ENCODE measurements at regions not wholly inside any gene's neighbourhood (a gene's known extent, or its start where the extent isn't known, plus 50 kb on each side); places are given as distances from the start of the nearest gene placed in this dataset.

GRCh38 chr10:31586723-31587638 lies 268.0 kb downstream of the ZEB1 start:
- no peak overlapping the region for H3K4me3 ChIP-seq (ENCODE audit: low read depth, low read length)

DNA sequence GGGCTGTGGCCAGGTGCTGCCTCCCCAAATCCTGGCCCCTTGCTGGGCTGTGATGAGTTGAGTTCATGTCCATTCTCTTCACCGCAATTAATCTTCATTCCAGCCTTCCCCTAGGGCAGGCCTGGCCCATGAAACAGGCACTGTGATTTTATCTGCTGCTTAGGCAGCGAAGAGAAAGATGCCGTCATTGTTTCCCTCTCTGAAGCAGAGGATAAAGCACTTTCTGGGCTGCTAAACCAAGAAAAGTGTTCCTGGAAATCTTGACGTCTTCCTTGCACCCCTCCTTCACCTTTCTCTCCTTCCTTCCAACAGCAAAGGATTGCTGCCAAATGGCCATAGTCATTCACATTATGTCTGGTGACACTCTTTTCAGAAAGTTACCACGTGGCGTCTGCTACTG lies 265.9 kb downstream of the ZEB1 start:
- H3K4me3 ChIP-seq (ENCODE audit: low read depth, low read length) = no peak overlapping the region

DNA sequence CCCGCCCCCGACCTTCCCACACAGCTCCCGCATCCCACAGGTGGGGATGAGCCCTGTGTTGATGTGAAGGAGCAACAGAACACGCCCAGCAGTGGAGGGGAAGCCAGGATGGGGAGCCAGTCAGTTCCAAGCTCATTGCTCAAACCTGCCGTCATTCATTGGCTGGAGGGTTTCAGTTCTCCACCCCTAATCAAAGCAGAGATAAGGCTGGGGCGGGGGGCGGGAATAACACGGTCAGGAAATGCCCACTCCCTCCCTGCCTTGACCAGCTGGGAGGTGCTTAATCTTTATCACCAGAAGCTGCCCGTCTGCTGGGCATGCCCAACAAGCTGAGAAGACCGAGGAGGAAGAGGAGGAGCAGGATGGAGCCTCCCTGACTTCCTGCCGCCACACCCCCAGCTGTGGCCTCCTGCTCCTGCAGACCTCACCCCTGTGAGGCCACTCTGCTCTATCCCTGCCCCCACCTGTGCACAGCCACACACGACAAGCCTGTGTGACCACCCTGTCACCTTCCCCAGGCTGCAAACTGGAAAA lies 265.1 kb downstream of the ZEB1 start:
- H3K4me3 ChIP-seq (ENCODE audit: low read depth, low read length) = no peak overlapping the region

GRCh38 chr10:31583293-31583692 lies 264.3 kb downstream of the ZEB1 start:
- no peak overlapping the region for H3K4me3 ChIP-seq (ENCODE audit: low read depth, low read length)

DNA sequence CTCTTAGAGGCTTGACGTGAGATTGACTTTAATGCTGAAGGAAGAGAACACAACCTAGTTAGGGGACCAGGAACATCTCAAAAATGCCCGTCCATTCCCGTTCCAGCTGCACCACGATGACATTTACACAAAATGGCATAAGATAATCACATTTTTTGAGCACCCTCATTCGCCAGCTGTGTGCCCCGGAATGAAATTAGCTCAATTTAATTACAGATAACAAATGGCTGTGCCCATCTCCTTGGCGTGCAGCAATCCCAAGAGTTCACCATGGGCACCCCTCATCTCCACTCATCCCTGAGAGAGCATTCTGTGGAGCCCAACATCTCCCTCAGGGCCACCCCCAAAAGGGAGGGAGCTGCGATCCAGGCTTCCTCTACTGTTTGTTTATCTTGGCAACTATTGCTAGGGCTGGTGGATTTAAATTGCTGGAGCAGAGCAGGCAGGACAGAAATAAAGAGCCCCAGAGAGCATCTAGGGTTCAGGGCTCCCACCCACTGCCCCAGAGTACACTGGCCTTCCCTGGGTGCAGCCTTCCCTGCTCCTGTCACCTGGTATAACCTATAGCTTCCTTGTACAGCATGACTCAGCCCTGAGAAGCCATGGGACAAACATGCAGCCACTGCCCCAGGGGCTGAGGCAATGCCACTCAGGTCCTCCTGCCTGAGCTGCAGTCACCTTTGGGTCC lies 263.5 kb downstream of the ZEB1 start:
- no peak overlapping the region for H3K4me3 ChIP-seq (ENCODE audit: low read depth, low read length)

GRCh38 chr10:31581741-31582323 lies 262.8 kb downstream of the ZEB1 start:
- H3K4me3 ChIP-seq (ENCODE audit: low read depth, low read length) = no peak overlapping the region

DNA sequence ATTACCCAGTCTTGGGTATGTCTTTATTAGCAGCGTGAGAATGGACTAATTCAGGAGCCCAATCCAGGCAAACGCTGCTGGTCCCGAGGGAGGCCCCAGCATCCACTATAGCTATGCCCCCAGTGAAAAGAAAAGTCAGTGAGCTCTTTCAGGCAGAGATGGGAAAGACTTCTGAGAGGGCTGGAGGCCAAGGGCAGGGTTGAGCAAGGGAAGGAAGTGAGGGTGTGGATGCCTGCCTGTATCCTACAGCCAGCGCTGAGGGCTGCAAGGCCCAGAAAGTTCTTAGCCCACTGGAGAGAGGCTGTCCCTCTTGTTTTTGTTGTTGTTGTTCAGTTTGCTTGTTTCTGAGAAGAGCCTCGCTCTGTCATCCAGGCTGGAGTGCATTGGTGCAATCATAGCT lies 261.6 kb downstream of the ZEB1 start:
- H3K4me3 ChIP-seq (ENCODE audit: low read depth, low read length) = no peak overlapping the region

All from iPS-11a (cell line).